Tibial nerve (tissue), 4 donors: ENCODE measurements at regions not wholly inside any gene's neighbourhood (a gene's known extent, or its start where the extent isn't known, plus 50 kb on each side); places are given as distances from the start of the nearest gene placed in this dataset.

Source experiments
- EP300 ChIP-seq, 2 donors: sonication (generic); formaldehyde crosslinking; IDR thresholded peaks; one replicate each; pipeline ENCODE4 v1.6.1; 2017; ENCODE audit warnings: antibody characterized with exemption in 2 of 2, mild to moderate bottlenecking in 1 of 2
- POLR2A ChIP-seq, 2 donors: fragments of 450-650 bp; IDR thresholded peaks; one replicate each; pipeline ENCODE4 v1.6.1; 2017; ENCODE audit warnings: antibody characterized with exemption in 2 of 2, mild to moderate bottlenecking in 2 of 2, moderate library complexity in 2 of 2
- TF ChIP-seq, protein P1 (sequence below), 5 experiments: fragments of 200-600 bp in 3 of 5; fragments of 450-650 bp in 2 of 5; sonication (generic) in 3 of 5; IDR thresholded peaks; one replicate each; pipeline ENCODE4 v1.5.1; 2016 to 2019; ENCODE audit warnings: antibody characterized with exemption in 5 of 5, mild to moderate bottlenecking in 3 of 5, moderate library complexity in 2 of 5

DNA sequence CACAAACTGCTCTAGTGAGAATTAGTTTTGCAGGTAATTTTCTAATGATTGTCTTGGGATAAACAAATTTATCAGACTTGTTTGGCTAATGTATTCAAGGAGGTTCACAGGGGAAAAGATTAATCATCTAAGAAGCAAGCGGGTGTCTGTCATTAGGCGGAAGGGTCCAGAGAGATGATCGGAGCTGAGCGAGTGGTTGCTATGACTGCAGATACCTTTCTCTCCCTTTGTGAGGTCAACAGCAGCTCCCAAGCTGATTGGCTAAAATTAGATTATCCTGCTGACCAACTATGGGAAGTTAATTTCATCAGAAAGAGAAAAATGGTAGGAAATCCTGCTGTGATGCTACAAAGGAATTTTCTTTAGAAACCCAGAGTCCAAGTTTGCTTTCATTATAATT is 276.0 kb downstream of the SOX2 start:
- no peak for TF ChIP-seq POLR2A (IDR thresholded peaks at IDR 0.05)
- TF ChIP-seq, protein P1, sequence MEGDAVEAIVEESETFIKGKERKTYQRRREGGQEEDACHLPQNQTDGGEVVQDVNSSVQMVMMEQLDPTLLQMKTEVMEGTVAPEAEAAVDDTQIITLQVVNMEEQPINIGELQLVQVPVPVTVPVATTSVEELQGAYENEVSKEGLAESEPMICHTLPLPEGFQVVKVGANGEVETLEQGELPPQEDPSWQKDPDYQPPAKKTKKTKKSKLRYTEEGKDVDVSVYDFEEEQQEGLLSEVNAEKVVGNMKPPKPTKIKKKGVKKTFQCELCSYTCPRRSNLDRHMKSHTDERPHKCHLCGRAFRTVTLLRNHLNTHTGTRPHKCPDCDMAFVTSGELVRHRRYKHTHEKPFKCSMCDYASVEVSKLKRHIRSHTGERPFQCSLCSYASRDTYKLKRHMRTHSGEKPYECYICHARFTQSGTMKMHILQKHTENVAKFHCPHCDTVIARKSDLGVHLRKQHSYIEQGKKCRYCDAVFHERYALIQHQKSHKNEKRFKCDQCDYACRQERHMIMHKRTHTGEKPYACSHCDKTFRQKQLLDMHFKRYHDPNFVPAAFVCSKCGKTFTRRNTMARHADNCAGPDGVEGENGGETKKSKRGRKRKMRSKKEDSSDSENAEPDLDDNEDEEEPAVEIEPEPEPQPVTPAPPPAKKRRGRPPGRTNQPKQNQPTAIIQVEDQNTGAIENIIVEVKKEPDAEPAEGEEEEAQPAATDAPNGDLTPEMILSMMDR (IDR thresholded peaks at IDR 0.05) = no peak
- TF ChIP-seq EP300 (IDR thresholded peaks at IDR 0.05) = no peak
